NT2/D1 (cell line): ENCODE measurements at regions not wholly inside any gene's neighbourhood (a gene's known extent, or its start where the extent isn't known, plus 50 kb on each side); places are given as distances from the start of the nearest gene placed in this dataset.

Experiments used
- YY1 ChIP-seq: IDR thresholded peaks from 2 replicates; pipeline ENCODE4 v1.6.1; 2011; ENCODE audit not compliant: insufficient read length, insufficient read depth
- ZNF274 ChIP-seq: IDR thresholded peaks from 2 replicates; pipeline ENCODE4 v1.6.1; 2011; ENCODE audit warnings: mild to moderate bottlenecking, low read depth, low read length

- TF ChIP-seq YY1 (no peak), ZNF274 (no peak)
Measured at GRCh38 chr5:4229414-4230292, 634.0 kb downstream of the IRX1 start.
